ENCODE measurements at regions not wholly inside any gene's neighbourhood (a gene's known extent, or its start where the extent isn't known, plus 50 kb on each side); places are given as distances from the start of the nearest gene placed in this dataset.
"Not testable (repeated sequence)": the region's sequence is repeated elsewhere in the genome, so short reads cannot be mapped to it uniquely, and the experiment has no call there.

DNA sequence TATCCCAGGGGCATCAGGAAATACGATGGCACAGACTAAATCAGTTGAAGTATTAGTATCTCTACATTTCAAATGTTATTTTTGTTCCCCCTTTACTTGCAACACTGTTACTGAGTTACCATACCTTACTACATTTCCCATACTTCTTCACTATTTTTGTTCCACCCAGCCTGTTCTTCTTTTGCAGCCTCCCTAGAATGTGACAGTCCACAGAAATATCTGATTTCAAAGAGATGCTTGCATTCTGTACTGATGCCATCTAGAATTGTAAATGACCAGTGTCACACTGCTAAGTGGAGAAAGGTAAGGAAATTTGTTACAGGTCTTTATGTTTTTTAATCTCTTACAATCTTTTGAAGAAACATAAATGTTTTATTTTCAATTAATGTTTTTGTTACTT is 279.9 kb downstream of the CCER1 start:
- TF ChIP-seq, protein P1, sequence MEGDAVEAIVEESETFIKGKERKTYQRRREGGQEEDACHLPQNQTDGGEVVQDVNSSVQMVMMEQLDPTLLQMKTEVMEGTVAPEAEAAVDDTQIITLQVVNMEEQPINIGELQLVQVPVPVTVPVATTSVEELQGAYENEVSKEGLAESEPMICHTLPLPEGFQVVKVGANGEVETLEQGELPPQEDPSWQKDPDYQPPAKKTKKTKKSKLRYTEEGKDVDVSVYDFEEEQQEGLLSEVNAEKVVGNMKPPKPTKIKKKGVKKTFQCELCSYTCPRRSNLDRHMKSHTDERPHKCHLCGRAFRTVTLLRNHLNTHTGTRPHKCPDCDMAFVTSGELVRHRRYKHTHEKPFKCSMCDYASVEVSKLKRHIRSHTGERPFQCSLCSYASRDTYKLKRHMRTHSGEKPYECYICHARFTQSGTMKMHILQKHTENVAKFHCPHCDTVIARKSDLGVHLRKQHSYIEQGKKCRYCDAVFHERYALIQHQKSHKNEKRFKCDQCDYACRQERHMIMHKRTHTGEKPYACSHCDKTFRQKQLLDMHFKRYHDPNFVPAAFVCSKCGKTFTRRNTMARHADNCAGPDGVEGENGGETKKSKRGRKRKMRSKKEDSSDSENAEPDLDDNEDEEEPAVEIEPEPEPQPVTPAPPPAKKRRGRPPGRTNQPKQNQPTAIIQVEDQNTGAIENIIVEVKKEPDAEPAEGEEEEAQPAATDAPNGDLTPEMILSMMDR (IDR thresholded peaks at IDR 0.05), result no peak
- Histone ChIP-seq H3K4me3 (no peak overlapping the region), H3K36me3 (ENCODE audit: insufficient read depth in 1 of 2, low read depth in 1 of 2) (no peaks in the 10 kb centered on the region), H3K27ac (no peak overlapping the region), H3K9me3 (no peaks in the 10 kb centered on the region), H3K27me3 (ENCODE audit: insufficient read depth in 3 of 3, low read length in 2 of 3) (no peaks in the 10 kb centered on the region), H3K4me1 (no peaks in the 10 kb centered on the region)
- DNase-seq (no peak), ATAC-seq (no peak)
- WGBS, 3 donors, result 50 to 58% (median 56%) methylated on average over 1 of the region's 1 CpG
- intact Hi-C loops (cut with DNase I), result no loop called here

DNA sequence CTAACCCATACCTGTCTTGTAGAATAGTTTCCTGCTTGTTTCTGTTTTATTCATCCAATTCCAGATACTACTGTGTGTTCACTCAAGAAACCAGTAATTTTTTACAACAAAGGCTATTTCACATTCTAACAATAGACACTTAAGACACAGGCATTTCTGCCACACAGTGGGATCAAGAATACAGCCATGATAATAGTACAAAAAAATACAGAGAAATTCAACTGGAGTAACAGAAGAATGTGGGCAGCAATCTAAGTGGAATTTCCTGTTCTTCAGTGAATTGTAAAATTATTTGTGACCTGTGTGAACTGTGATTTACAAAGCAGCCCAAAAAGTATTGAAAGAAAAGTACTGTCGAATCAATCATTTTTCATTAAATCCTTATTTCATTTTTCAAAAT is 282.9 kb downstream of the CCER1 start:
- TF ChIP-seq, protein P1 (IDR thresholded peaks at IDR 0.05), result no peak
- H3K27ac ChIP-seq, result no peak overlapping the region
- ATAC-seq (no peak), DNase-seq (no peak)
- WGBS, 3 donors, result 87 to 91% (median 90%) methylated on average over 1 of the region's 1 CpG
- H3K4me1 ChIP-seq, result no peaks in the 10 kb centered on the region
- H3K9me3 ChIP-seq, result no peaks in the 10 kb centered on the region
- no peaks in the 10 kb centered on the region for H3K27me3 ChIP-seq (ENCODE audit: insufficient read depth in 3 of 3, low read length in 2 of 3)
- intact Hi-C loops (cut with DNase I), result no loop called here
- H3K4me3 ChIP-seq, result no peak overlapping the region
- no peaks in the 10 kb centered on the region for H3K36me3 ChIP-seq (ENCODE audit: insufficient read depth in 1 of 2, low read depth in 1 of 2)

DNA sequence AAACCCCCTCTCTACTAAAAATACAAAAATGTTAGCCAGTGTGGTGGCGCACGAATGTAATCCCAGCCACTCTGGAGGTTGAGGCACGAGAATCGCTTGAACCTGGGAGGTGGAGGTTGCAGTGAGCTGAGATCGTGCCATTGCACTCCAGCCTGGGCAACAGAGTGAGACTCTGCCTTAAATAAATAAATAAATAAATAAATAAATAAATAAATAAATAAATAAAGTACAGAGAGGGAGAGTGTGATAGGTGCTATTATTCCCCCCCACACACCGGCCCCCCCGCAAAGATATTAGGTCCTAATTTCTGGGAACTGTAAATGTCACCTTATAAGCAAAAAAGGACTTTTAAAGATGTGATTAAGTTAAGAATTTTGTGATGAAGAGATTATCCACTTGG is 291.0 kb downstream of the CCER1 start:
- H3K27me3 ChIP-seq (ENCODE audit: insufficient read depth in 3 of 3, low read length in 2 of 3); ATAC-seq; H3K9me3 ChIP-seq; H3K4me1 ChIP-seq; DNase-seq; H3K4me3 ChIP-seq; H3K36me3 ChIP-seq (ENCODE audit: insufficient read depth in 1 of 2, low read depth in 1 of 2); intact Hi-C loops (cut with DNase I); H3K27ac ChIP-seq: not testable (repeated sequence)
- WGBS, 3 donors, result 94 to 98% (median 95%) methylated on average over 7 of the region's 7 CpGs

DNA sequence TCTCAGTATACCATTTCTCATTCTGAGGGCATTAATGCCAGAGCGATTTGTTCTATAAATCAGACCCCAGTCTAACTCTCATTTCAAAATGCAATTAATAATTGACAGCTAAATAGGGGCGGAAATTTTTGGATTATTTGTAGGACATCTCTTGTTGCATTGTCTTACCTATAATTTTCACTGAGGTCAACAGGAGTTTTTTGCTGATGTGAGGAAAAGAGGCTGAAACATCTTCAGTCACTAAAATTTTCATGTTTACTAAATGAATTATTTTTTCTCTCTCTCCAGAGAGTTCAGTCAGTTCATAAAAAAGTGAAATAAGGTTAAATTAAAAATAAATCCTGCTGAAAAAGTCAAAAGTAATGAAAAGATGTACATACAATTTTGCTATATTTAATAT is 295.9 kb downstream of the CCER1 start:
- Histone ChIP-seq H3K36me3 (ENCODE audit: insufficient read depth in 1 of 2, low read depth in 1 of 2) (no peaks in the 10 kb centered on the region), H3K27me3 (ENCODE audit: insufficient read depth in 3 of 3, low read length in 2 of 3) (no peaks in the 10 kb centered on the region), H3K27ac (no peak overlapping the region), H3K4me3 (no peak overlapping the region), H3K9me3 (no peaks in the 10 kb centered on the region), H3K4me1 (no peaks in the 10 kb centered on the region)
- DNase-seq (no peak), ATAC-seq (no peak)
- intact Hi-C loops (cut with DNase I), result no loop called here
- TF ChIP-seq, protein P1 (IDR thresholded peaks at IDR 0.05), result no peak
- 94 to 99% (median 98%) methylated on average over 2 of the region's 2 CpGs for WGBS, 3 donors

DNA sequence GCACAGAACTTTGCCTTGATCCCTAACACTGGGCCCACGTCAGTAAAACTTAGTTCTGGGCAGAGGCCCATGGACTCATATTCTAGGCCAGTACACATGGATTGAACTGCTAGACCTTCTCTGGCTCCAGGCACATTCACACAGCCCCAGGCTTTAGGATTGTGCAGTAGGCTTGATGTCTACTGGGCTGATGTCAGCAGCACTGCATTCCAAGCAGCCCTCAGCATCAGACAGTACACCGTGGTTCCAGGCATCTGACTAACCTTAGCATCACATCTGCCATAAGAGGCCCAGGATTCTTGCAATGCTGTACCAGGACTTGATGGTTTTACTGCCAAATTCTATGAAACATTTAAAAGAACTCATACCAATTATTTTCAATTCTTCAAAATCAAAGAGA is 301.9 kb downstream of the CCER1 start:
- H3K27me3 ChIP-seq (ENCODE audit: insufficient read depth in 3 of 3, low read length in 2 of 3), result no peaks in the 10 kb centered on the region
- H3K36me3 ChIP-seq (ENCODE audit: insufficient read depth in 1 of 2, low read depth in 1 of 2), result no peaks in the 10 kb centered on the region
- H3K4me1 ChIP-seq, result no peaks in the 10 kb centered on the region
- intact Hi-C loops (cut with DNase I), result no loop called here
- DNase-seq (no peak), ATAC-seq (no peak)
- H3K27ac ChIP-seq, result no peak overlapping the region
- TF ChIP-seq, protein P1 (IDR thresholded peaks at IDR 0.05), result no peak
- H3K4me3 ChIP-seq, result no peak overlapping the region
- no peaks in the 10 kb centered on the region for H3K9me3 ChIP-seq
- 62 to 76% (median 63%) methylated on average over 2 of the region's 2 CpGs for WGBS, 3 donors

All from psoas muscle (tissue), 7 donors.